Astrocyte (in vitro differentiated cells and primary cell): ENCODE measurements at regions not wholly inside any gene's neighbourhood (a gene's known extent, or its start where the extent isn't known, plus 50 kb on each side); places are given as distances from the start of the nearest gene placed in this dataset.

Source experiments
- EZH2 ChIP-seq: IDR thresholded peaks from 2 replicates; pipeline ENCODE4 v1.6.1; 2012; ENCODE audit warnings: mild to moderate bottlenecking, low read length, inconsistent platforms; ENCODE audit not compliant: insufficient read depth
- TF ChIP-seq, protein P1 (sequence below): IDR thresholded peaks from 2 replicates; pipeline ENCODE4 v1.5.1; 2011; ENCODE audit warnings: low read depth, mild to moderate bottlenecking, inconsistent platforms, low read length, moderate library complexity; ENCODE audit not compliant: insufficient read depth

DNA sequence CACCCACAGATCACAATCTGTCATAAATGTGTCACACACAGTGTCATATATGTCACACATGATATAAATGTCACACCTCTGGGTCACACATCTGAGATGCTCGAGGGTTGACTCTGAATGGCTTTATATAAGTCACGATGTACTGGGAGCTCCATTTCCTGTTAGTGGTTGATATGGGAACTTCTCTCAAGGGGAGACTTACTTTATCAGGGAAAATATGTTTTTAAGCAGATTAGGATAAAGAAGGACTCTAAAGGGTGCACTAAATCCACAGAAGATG is 83.9 kb upstream of the MEF2A start:
- TF ChIP-seq, protein P1, sequence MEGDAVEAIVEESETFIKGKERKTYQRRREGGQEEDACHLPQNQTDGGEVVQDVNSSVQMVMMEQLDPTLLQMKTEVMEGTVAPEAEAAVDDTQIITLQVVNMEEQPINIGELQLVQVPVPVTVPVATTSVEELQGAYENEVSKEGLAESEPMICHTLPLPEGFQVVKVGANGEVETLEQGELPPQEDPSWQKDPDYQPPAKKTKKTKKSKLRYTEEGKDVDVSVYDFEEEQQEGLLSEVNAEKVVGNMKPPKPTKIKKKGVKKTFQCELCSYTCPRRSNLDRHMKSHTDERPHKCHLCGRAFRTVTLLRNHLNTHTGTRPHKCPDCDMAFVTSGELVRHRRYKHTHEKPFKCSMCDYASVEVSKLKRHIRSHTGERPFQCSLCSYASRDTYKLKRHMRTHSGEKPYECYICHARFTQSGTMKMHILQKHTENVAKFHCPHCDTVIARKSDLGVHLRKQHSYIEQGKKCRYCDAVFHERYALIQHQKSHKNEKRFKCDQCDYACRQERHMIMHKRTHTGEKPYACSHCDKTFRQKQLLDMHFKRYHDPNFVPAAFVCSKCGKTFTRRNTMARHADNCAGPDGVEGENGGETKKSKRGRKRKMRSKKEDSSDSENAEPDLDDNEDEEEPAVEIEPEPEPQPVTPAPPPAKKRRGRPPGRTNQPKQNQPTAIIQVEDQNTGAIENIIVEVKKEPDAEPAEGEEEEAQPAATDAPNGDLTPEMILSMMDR = peak; percentile 3
- no peak for TF ChIP-seq EZH2
